Fibroblast of villous mesenchyme (primary cell): ENCODE measurements at regions not wholly inside any gene's neighbourhood (a gene's known extent, or its start where the extent isn't known, plus 50 kb on each side); places are given as distances from the start of the nearest gene placed in this dataset.

Source experiments
- DNase-seq: peaks from one replicate; pipeline ENCODE4 v3.0.0-alpha.2; 2010; ENCODE audit warnings: low read depth
- H3K4me3 ChIP-seq: 2 replicates; pipeline ENCODE4 v1.5.1; 2011; ENCODE audit warnings: low read depth, mild to moderate bottlenecking, low read length
- CTCF ChIP-seq: IDR thresholded peaks from 2 replicates; pipeline ENCODE4 v1.5.1; 2012; ENCODE audit warnings: low read depth, mild to moderate bottlenecking, low read length; ENCODE audit not compliant: insufficient read depth

GRCh38 chr4:17352357-17352756 is 159.5 kb downstream of the QDPR start:
- TF ChIP-seq CTCF: no peak
- DNase-seq: no peak
- H3K4me3 ChIP-seq: no peak overlapping the region

DNA sequence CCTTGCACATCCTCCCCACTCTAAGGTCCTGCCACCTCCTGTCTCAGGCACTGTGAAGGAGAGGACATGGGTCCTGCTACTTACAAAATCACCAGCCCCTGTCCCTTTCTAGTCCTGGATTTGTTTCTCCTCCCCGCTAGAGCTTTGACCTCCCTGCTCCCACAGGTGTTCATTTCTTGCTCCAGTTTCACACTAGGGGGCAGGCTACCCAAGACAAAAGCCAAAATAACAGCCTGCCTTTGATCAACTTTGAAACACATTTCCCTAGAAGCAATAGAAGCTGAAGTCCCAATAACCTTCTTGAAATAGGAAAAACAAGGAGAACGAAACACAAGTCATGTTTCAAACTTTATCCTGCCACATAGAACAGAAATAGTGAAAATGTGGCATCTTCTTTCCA is 164.4 kb downstream of the QDPR start:
- peak; percentile 69 for TF ChIP-seq CTCF
- DNase-seq: peak; percentile 34
- no peak overlapping the region for H3K4me3 ChIP-seq

DNA sequence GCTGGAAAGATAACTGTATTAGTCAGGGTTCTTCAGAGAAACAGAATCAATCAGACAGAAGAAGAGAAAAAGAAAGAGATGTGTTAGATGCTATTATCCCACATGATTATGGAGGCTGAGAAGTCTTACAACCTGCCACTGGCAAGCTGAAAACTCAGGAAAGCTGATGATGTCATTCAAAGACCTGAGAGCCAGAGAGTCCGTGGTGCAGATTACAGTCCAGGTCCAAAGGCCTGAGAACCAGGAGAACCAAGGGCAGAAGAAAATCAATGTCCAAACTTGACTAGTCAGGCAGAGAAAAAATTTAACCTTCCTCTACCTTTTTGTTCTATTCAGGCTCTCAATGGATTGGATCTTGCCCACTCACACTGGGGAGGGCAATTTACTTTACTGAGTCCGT is 172.5 kb downstream of the QDPR start:
- no peak for TF ChIP-seq CTCF
- no peak overlapping the region for H3K4me3 ChIP-seq
- DNase-seq: no peak

GRCh38 chr4:17336986-17337385 is 174.9 kb downstream of the QDPR start:
- TF ChIP-seq CTCF: no peak
- no peak for DNase-seq
- no peak overlapping the region for H3K4me3 ChIP-seq

DNA sequence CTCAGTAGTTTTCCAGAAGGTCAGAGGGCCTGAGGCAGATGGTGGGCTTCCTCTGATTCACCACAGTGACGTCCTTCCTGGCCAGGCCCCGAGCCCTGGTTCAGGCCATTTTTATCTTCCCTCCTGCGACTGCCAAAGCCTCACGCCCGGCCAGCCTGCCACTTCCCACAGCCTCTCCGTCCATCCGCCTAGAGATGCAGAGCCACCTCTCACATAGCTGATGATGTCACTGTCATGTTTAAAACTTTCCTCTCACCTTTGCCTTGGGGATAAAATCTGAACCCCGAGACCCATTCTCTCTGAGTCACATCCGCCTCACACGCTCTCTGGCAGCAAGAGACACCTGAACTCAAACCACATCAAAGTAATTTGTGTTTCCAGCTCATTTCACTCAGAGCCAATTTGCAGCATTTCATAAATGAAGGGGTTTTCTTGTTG is 175.3 kb downstream of the QDPR start:
- no peak for TF ChIP-seq CTCF
- DNase-seq: no peak
- H3K4me3 ChIP-seq: no peak overlapping the region

DNA sequence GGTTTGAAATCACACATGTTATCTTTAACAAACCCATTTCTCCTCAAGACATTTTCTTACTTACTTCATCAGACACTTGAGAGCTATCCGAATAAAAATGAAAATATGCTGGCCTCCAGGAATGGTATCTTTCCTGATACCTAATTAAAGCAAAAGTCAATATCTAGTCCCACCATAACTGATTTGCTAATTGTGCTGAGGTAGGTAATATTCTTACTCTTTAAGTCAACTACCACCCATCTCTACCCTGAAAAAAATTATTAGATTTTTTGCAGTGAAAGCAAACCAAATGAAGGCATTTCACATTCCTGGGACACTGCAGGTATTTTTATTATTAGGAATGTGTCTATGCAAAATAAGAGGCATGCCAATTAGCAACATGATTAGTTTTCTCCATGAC is 175.8 kb downstream of the QDPR start:
- no peak for DNase-seq
- TF ChIP-seq CTCF: no peak

GRCh38 chr4:17335371-17335770 is 176.5 kb downstream of the QDPR start:
- no peak overlapping the region for H3K4me3 ChIP-seq
- no peak for DNase-seq
- TF ChIP-seq CTCF: no peak

More for the DNA sequence above, 175.8 kb downstream of the QDPR start:
- no peak overlapping the region for H3K4me3 ChIP-seq
